Adipose tissue (tissue), 3 donors: ENCODE measurements at regions not wholly inside any gene's neighbourhood (a gene's known extent, or its start where the extent isn't known, plus 50 kb on each side); places are given as distances from the start of the nearest gene placed in this dataset.
"Not testable (repeated sequence)": the region's sequence is repeated elsewhere in the genome, so short reads cannot be mapped to it uniquely, and the experiment has no call there.

Experiments used
- H3K27ac ChIP-seq: one replicate; pipeline ENCODE4 v1.5.1; 2013; ENCODE audit warnings: low read depth, low read length
- WGBS, 3 donors: extraction: QIAGEN DNeasy Blood & Tissue Kit; methylation state at CpG; one replicate each; pipeline ENCODE4 v1.1.7; 2013; 5-methylcytosine and 5-hydroxymethylcytosine counted together
- donor health status: healthy with polysubstance abuse.
- donor health status: Bipolar disorder and iron deficiency.
- donor health status: healthy.

DNA sequence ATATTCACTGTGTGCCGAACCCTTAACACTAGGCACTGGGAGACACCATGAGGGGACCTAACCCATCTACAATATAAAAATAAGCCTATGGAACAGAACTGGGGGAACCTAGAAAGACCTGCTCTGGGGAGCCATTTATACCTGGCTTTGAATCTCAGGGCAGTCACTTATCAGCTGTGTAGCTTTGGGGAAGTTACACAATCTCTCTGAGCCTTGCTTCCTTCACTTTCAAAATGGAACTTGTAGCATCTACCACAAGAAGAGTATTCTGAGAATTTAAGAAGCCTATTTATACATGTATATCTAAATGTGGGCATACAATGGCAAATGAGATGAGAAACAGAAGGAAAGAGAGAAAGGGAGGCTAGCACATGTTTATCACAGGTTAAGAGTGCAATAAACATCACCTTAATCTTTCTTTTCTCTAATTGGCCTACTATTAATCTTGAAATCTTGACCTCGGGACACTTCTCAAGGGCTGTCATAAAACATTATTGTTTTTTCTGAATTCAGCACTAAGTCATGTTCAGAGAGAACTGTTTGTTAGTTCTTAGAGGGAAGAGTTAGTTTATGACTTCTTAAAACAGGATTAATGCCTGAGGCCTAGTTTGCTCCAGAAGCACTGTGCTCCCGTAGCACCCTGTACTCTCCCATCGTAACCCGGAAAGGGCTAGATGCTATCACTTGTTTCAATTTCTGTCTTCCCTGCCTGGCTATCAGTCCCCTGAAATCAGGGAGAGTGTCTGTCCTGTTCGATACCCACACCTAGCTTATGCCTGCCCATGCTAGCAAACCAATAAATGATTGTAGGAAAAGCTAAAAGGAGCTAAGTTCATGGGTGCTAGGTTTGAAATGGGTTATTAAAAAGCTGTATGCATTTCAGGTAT lies 606.4 kb upstream of the CLINT1 start:
- WGBS, 3 donors: 92 to 96% (median 95%) methylated on average over 6 of the region's 6 CpGs
- H3K27ac ChIP-seq: no peak overlapping the region

DNA sequence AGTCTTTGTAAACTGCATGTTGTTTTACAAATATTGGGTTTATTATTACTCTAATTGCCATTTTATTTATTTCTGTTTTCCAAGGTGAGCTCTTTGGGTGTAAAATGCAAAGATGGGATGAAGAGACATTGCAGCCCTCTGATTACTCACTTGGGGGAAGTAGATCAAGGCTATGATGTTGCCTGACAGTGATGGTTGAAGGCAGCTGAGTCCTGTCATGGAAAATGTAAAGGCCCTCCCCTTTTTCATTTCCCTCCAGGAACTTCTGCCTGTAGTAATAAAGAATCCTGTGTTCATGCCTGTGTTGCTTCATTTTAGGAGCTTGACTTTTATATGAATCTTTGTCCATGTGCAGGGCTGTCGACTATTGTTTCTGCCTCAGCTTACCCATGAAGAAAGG lies 605.4 kb upstream of the CLINT1 start:
- no peak overlapping the region for H3K27ac ChIP-seq
- WGBS, 3 donors: 81 to 87% (median 81%) methylated on average over 1 of the region's 1 CpG

DNA sequence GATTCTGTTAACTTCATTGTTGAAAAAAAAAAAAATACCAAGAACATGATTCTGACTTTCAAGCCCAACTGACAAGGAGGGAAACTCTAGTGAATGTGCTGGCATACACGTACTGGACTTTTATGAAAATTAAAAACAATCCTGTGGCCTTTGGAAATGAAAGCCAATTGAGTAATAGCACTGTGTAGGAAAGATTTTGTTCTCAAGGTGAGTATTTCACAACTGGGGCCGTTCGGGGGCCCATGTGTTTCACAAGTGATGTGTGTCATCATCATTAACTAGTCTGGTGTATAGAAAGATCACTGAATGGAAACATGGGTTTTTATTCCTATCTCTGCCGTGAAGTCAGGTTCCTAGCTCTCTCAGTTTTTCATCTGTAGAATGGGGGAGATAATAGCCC lies 605.0 kb upstream of the CLINT1 start:
- WGBS, 3 donors: 30 to 77% (median 38%) methylated on average over 4 of the region's 4 CpGs
- H3K27ac ChIP-seq: no peak overlapping the region

DNA sequence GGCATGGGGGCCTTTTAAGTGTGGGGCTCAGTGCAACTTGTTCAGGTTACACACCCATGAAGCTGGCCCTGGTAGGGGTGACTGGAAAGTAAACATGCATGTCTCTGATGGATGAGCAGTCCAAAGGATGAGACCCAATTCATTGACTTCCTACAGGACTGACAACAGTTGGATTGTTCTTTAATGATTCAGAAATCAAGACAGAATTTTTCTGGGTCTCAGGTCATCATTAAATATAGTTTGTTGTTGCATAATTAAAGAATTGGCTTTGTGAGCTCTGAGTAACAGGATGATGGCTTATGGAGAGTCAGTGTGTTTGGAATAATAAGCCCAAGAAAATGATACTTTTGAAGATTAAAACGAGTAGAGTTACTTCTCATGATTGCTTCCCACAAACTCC lies 604.2 kb upstream of the CLINT1 start:
- H3K27ac ChIP-seq: no peak overlapping the region
- 31 to 76% (median 58%) methylated on average over 1 of the region's 1 CpG for WGBS, 3 donors

DNA sequence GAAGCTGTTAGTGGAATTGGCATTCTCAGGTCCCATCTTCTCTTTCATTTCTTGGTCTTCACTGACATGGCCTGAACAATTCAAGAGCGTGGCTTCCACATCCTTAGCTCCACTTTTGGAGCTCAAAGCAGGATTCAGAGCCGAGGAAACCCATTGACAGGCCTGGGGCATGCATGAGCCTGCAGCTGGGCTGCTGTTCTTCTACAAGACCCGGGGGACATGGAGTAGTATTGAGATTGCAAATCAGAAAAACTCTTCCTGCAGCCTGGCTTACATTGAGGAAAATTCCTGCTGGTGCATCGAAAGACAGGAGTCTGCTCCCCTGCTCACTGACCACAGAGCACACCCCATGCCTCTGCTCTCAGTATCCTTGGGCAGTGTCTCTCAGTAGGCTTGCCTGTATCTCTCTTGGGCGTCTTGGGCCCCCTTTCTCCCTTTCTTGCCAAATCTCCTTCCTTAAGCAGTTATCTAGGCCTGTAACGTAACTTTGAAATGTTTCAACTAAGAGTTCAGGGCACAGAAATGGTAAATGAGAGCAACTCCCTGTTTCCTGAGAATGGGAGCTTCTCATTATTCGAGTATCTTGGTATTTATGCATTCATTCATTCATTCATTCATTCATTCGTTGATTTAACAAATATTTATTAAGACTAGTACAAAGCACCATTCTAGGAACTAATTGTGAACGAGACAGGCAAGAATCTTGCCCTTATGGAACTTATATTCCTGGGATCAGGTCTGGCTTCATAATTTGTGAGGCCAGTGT lies 603.6 kb upstream of the CLINT1 start:
- WGBS, 3 donors: 54 to 84% (median 61%) methylated on average over 9 of the region's 9 CpGs
- no peak overlapping the region for H3K27ac ChIP-seq

DNA sequence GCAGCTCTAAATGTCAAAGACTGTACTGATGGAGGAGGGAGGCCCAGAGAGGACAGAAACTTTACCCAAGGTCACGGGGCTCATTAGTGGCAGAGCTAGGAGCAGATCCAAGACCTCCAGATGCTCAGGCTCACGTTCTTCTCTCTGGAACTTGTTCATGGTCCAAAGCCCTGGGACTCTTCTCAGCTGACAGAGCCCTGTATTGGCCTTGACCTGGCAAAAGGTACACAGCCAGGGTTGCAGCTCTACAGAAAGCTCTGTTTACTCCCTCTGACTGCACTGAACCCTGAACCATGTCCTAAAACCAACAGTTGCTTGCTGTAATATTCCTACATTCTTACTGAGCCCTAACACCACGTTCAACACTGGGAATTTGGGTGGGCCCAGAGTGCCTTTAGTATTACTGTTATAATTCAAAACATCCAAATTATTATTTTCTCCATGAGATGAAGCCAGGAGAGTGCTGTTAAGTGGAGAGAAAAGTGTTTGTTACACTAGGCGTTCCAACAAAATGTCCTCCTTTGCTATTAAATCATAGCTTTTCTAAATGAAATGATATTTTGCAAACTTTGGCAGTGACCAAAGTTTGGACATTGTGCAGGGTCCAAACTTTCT lies 602.4 kb upstream of the CLINT1 start:
- no peak overlapping the region for H3K27ac ChIP-seq
- 43 to 72% (median 64%) methylated on average over 4 of the region's 4 CpGs for WGBS, 3 donors

DNA sequence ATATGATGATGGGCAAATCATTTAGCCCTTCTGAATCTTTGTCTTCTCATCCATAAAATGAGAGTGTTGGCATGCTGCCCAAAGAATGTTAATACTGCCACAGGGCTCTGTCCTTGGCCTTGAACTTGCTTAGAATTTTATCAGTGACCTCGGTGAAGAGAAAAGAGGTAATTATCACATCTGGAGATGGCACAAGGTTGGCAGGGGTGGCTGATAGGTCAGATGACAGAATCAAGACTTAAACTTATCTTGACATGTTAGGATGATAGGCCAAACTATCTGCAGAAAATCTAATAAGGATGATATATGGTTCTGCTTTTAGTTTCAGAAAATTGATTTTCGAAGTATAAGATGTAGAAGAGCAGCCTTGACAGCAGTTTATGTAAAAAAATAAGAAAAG lies 599.1 kb upstream of the CLINT1 start:
- 59 to 87% (median 86%) methylated on average over 2 of the region's 2 CpGs for WGBS, 3 donors

DNA sequence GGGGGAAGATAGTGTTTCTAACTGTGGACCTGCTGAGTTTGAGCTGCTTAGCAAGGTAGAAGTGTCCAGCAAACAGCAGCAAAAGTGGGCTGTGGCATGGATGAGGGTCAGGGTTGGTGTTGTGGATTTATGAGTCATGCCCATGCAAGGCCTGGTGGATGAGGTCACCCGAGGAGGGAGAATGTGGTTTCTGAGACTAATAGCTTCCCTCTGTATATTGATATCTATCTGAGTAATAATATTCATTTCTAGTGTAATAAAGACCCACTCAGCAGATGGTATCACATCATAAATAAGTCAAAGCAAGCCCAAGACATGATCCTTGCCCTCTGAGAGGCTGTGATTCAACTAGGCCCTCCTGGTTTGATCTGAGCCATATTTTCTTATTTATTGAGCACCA lies 597.8 kb upstream of the CLINT1 start:
- no peak overlapping the region for H3K27ac ChIP-seq
- 45 to 95% (median 54%) methylated on average over 1 of the region's 1 CpG for WGBS, 3 donors

More for the DNA sequence above, 599.1 kb upstream of the CLINT1 start:
- no peak overlapping the region for H3K27ac ChIP-seq

DNA sequence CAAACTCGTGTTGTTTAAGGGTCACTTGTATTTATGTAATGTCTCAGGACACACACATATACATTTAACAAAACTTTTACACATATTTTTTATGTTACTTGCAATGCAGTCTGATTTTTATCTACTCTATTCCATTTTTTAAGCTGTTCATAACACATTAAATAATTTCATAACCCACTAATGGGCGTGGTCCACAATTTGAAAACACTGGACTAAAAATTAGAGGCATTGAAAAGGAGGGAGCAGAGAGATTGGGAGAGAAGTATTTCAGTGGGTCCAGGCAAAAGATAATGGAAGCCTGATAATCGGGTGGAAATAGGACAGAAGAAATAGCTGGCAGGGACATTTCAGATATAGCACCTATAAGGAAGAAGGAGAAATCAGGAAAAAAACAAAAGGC lies 597.3 kb upstream of the CLINT1 start:
- H3K27ac ChIP-seq: no peak overlapping the region
- 73 to 78% (median 75%) methylated on average over 3 of the region's 3 CpGs for WGBS, 3 donors

DNA sequence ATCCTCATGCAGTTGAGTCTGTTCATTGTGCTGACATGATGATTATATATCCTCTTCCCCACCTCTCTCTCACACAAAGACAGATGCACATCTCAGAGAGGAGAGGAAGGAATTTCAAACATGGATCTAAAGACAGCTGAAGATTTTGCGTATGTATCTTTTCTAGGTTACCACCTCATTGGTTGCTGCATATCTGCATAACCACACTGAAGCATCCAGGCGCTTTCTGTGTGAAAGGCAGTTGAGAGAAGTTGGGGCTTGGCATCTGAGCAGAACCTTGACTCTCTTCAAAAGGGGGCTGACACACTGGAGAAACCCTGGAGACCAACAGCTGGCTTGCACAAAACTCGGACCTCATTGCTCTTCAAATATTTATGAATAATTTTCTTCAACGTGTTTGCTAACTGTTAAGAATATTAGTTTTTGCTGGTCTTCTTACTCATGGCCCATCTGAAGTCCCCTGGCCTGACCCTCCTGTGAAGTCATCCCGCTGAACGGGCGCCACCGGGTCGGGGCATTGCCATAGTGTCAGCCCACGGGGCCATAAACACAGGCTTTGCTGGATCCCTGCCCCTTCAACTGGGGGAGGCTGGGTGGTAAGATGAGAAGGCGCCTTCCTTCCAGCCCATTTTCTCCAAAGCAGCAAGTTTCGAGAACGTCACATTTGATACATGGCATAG lies 593.2 kb upstream of the CLINT1 start:
- no peak overlapping the region for H3K27ac ChIP-seq

DNA sequence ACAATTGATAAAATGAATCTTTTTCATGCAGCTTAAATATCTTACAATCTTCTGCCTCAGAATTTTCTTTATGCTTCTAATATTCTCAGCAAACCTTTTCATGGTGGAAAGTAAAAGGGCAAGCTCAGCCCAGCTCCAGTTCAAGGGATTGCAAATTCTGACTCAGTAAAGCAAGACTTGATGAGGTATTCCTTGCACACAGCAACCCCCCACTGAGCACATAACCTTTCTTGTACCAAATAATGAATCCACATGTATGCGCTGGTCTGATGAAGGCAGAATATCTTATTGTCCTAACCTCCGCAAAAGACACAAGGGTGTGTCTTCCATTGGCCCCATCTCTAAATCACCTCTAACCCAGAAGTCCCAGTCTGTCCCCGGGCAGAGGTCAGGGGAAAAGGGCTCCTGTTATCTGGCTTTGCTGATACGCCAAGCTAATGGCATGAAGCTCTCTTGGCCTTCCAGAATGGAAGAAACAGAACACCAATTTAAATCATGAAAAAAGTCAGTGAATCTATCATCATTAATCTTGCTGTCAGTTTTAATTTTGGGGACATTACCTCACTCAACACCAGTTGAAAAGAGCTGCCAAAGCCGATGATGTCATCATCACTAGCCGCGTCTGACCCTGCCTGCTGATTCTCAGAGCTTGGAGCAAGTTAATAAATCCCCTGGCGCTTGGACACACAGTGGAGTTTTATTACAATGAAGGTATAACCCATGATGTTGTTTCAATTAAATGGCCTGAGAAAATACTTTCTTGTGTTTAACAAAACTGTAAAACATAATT lies 592.5 kb upstream of the CLINT1 start:
- 67 to 84% (median 68%) methylated on average over 8 of the region's 8 CpGs for WGBS, 3 donors
- no peak overlapping the region for H3K27ac ChIP-seq

More for the DNA sequence above, 593.2 kb upstream of the CLINT1 start:
- 66 to 79% (median 77%) methylated on average over 13 of the region's 13 CpGs for WGBS, 3 donors

DNA sequence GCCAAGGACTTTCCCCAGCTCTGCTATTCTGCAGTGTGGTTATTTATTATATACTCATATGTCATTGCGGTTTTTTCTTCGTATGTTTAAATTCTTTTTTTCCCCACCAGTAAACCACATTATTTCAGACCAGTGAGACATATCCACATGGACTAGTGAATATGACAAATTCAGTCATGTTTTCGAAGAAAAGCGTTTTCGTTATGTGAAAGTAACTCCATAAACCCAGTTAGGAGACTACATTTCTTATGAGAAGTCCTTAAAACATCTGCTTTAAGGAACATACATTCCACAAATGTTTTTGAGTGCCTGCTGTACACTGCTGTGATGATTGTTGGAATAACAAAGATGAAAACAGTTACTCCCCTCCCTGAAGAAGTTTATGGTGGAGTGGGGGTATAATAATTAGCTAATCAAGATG lies 591.8 kb upstream of the CLINT1 start:
- H3K27ac ChIP-seq: no peak overlapping the region
- WGBS, 3 donors: 86 to 92% (median 86%) methylated on average over 5 of the region's 5 CpGs

DNA sequence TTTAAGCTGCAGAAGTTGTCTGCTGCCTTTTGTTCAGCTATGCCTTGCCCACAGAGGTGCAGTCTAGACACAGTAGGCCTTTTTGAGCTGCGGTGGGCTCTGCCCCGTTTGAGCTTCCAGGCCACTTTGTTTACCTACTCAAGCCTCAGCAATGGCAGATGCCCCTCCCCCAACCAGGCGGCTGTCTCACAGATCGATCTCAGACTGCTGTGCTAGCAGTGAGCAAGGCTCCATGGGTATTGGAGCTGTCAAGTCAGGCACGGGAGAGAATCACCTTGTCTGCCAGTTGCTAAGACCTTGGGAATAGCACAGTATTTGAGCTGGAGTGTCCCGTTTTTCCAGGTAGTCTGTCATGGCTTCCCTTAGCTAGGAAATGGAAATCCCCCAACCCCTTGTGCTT lies 587.8 kb upstream of the CLINT1 start:
- H3K27ac ChIP-seq: not testable (repeated sequence)
- 34 to 83% (median 78%) methylated on average over 6 of the region's 6 CpGs for WGBS, 3 donors

DNA sequence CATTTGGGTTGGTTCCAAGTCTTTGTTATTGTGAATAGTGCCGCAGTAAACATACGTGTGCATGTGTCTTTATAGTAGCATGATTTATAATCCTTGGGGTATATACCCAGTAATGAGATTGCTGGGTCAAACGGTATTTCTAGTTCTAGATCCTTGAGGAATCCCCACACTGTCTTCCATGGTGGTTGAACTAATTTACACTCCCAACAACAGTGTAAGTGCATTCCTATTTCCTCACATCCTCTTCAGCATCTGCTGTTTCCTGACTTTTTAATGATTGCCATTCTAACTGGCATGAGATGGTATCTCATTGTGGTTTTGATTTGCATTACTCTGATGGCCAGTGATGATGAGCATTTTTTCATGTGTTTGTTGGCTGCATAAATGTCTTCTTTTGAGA lies 580.3 kb upstream of the CLINT1 start:
- 85 to 100% (median 89%) methylated on average over 3 of the region's 3 CpGs for WGBS, 3 donors
- not testable (repeated sequence) for H3K27ac ChIP-seq

DNA sequence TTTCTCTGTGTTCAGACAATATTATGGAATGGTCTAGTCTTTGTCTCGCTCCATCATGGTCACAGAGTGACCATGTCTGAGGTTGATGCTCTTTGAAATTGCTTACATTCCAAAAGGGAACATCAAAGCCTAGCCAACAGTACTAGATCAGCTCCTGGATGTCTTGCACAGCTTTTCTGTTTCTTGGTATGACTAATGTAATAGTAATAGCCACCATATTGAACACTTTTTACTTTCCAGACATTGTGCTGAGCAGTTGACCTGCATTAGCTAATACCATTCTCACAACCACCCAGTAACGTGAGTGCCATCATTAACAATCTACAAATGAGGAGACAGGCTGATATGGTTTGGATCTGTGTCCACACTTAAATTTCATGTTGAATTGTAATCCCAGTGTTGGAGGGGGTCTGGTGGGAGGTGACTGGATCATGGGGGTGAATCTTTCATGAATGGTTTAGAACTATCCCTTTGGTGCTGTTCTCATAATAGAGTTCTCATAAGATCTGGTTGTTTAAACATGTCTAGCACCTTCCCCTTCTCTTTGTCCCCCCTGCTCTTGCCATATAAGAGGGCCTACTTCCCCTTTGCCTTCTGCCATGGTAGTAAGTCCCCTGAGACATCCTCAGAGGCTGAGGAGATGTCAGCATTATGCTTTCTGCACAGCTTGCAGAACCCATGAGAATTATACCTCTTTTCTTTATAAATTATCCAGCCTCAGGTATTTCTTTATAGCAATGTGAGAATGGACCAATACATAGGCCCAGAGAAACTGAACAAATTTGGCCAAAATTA lies 577.5 kb upstream of the CLINT1 start:
- 95 to 100% (median 96%) methylated on average over 2 of the region's 2 CpGs for WGBS, 3 donors
- H3K27ac ChIP-seq: no peak overlapping the region

DNA sequence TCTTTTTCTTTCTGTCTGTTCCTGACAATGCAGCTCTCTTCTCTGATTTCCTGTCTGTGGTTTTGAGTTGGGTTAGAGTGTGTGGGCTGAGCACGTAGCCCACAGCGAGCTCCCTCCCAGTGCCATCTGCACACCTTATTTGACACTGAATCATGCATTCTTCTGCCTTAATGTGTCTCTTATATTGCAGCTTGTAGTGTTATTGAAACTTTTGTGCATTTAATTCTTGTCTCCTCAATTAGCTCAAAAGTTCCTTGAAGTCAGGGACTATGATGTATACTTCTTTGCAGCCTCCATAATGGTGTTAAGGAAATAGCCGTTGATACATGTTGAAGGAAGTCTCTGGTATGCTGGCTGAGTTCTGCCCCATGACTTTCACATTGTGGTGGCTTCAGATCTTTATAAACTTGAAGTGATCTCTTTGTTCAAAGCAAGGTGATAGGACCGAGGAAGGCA lies 576.2 kb upstream of the CLINT1 start:
- 47 to 70% (median 60%) methylated on average over 4 of the region's 4 CpGs for WGBS, 3 donors

DNA sequence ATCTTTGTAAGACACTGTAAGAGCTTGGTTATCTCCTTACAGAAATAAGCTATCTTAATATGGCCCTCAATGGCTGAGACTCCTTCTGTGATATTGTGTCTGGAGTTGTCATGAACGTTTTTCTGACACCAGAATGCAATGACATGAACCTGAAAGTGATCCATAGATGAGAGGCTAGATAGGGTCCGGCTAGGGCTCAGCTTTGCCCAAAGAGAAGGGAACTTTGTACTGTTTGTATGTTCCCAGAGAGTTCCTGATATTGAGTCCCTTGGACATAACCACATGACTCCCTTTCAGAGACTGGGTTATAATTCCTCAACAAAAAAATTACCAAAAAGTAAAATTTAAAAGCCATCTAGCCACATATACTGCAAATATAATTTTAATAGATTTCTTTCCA lies 575.8 kb upstream of the CLINT1 start:
- no peak overlapping the region for H3K27ac ChIP-seq
- 32 to 56% (median 40%) methylated on average over 2 of the region's 2 CpGs for WGBS, 3 donors

More for the DNA sequence above, 576.2 kb upstream of the CLINT1 start:
- H3K27ac ChIP-seq: no peak overlapping the region
